ENCODE measurements at regions not wholly inside any gene's neighbourhood (a gene's known extent, or its start where the extent isn't known, plus 50 kb on each side); places are given as distances from the start of the nearest gene placed in this dataset.

- Histone ChIP-seq H4K5ac (ENCODE audit: low read depth, low read length) (no peak overlapping the region), H3K4me3 (ENCODE audit: insufficient read depth, low read depth, low read length) (no peak overlapping the region), H3K9ac (ENCODE audit: low read depth, low read length) (no peak overlapping the region), H2AFZ (replicated peaks; ENCODE audit: low read length, poor library complexity) (no peak overlapping the region), H3K9me3 (ENCODE audit: control insufficient read depth, insufficient read depth, low read length) (no peaks in the 10 kb centered on the region), H3K27me3 (ENCODE audit: control insufficient read depth, insufficient read depth, low read length) (no peaks in the 10 kb centered on the region), H3K4me2 (ENCODE audit: low read depth, low read length) (no peak overlapping the region), H2BK5ac (ENCODE audit: low read depth, low read length, poor library complexity, severe bottlenecking) (no peak overlapping the region), H4K8ac (ENCODE audit: low read depth in 2 of 2, low read length in 2 of 2) (no peak overlapping the region), H3K9me1 (ENCODE audit: insufficient read depth, low read length) (no peaks in the 10 kb centered on the region), H3K23ac (ENCODE audit: low read depth, low read length) (no peak overlapping the region), H4K91ac (ENCODE audit: insufficient read depth, low read depth, low read length) (no peak overlapping the region), H3K56ac (ENCODE audit: extremely low read depth, insufficient read depth, low read length) (no peak overlapping the region), H4K20me1 (ENCODE audit: insufficient read depth, low read length) (no peaks in the 10 kb centered on the region), H2BK120ac (ENCODE audit: low read depth, low read length) (no peak overlapping the region), H3K18ac (ENCODE audit: low read depth, low read length) (no peak overlapping the region), H2BK20ac (ENCODE audit: low read depth, low read length) (no peak overlapping the region), H3K4ac (ENCODE audit: low read depth, low read length) (no peak overlapping the region), H2AK9ac (replicated peaks; ENCODE audit: low read depth, low read length, poor library complexity) (no peak overlapping the region), H2AK5ac (ENCODE audit: low read depth, low read length) (no peak overlapping the region), H3K36me3 (ENCODE audit: control insufficient read depth, insufficient read depth, low read length) (no peaks in the 10 kb centered on the region), H3K4me1 (ENCODE audit: control insufficient read depth, insufficient read depth, low read length) (no peaks in the 10 kb centered on the region), H3K27ac (ENCODE audit: insufficient read depth, low read length) (no peak overlapping the region), H3K14ac (replicated peaks; ENCODE audit: low read depth, low read length) (no peak overlapping the region), H3K79me1 (ENCODE audit: low read depth in 1 of 2, low read length in 2 of 2) (no peaks in the 10 kb centered on the region), H2BK15ac (ENCODE audit: low read depth, low read length) (no peak overlapping the region)
- in situ Hi-C loops (cut with MboI; ENCODE audit: low sequenced_read_pairs) (no loop called here), dilution Hi-C loops (cut with HindIII; ENCODE audit: low sequenced_read_pairs, unreplicated experiment) (no loop called here), intact Hi-C loops (cut with micrococcal nuclease) (no loop called here)
- ATAC-seq (ENCODE audit: low read depth) (no peak), DNase-seq (no peak)
- no TSS peak for BruUV-seq (replicated peaks)
- POLR2A ChIA-PET (ENCODE audit: unreplicated experiment) = no interaction called here
- CTCF ChIA-PET = interaction anchor here (1.1 kb wide), 1 partner anchor 82 kb away, joined by 3 read pairs; no protein-coding TSS in a partner anchor
- TF ChIP-seq POLR2A (IDR thresholded peaks at IDR 0.05; ENCODE audit: low read depth, low read length) = no peak
- no CpG with 5 or more reads among the region's 1 CpG for WGBS, 2 experiments (ENCODE audit: extremely low coverage in 2 of 2, insufficient read length in 1 of 2)
Measured at GRCh38 chr15:87713475-87713879, 543.1 kb downstream of the NTRK3 start.
